Mammary epithelial cell (primary cell): ENCODE measurements at regions not wholly inside any gene's neighbourhood (a gene's known extent, or its start where the extent isn't known, plus 50 kb on each side); places are given as distances from the start of the nearest gene placed in this dataset.

ENCODE experiments used
- EZH2 ChIP-seq: IDR thresholded peaks from 2 replicates; pipeline ENCODE4 v1.6.1; 2012; ENCODE audit warnings: low read length, inconsistent platforms, borderline replicate concordance
- TF ChIP-seq, protein P1 (sequence below), 2 donors: IDR thresholded peaks in 1 of 2; conservative IDR thresholded peaks in 1 of 2; 2 replicates each; pipeline ENCODE4 v1.5.1; 2011 to 2012; ENCODE audit warnings: inconsistent platforms in 2 of 2, low read length in 2 of 2, mild to moderate bottlenecking in 2 of 2, control low read depth in 1 of 2, low read depth in 1 of 2; ENCODE audit not compliant: insufficient read depth in 1 of 2; ENCODE audit errors: extremely low read depth in 1 of 2

DNA sequence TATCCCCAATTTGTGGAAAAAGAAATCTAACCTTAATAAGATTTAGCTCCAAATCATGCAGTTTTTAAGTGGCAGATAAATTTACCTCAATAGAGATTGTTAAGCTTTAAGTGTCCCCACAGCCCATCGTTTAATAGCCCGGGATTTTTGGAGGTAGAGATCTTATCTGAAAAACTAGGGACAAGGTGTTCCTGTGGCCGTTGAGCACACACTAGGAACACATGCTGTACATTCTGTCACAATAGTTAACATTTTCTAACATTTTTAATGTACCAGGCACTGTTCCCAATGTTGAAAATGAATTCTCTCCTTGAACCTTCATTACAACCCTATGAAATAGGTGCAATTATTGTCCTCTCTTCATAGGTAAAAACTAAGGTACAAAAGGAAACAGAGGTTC lies 85.7 kb upstream of the PLD5 start:
- TF ChIP-seq, protein P1, sequence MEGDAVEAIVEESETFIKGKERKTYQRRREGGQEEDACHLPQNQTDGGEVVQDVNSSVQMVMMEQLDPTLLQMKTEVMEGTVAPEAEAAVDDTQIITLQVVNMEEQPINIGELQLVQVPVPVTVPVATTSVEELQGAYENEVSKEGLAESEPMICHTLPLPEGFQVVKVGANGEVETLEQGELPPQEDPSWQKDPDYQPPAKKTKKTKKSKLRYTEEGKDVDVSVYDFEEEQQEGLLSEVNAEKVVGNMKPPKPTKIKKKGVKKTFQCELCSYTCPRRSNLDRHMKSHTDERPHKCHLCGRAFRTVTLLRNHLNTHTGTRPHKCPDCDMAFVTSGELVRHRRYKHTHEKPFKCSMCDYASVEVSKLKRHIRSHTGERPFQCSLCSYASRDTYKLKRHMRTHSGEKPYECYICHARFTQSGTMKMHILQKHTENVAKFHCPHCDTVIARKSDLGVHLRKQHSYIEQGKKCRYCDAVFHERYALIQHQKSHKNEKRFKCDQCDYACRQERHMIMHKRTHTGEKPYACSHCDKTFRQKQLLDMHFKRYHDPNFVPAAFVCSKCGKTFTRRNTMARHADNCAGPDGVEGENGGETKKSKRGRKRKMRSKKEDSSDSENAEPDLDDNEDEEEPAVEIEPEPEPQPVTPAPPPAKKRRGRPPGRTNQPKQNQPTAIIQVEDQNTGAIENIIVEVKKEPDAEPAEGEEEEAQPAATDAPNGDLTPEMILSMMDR (conservative IDR thresholded peaks at IDR 0.05 in 1 of 2, IDR thresholded peaks at IDR 0.05 in 1 of 2; ENCODE audit: extremely low read depth in 1 of 2, insufficient read depth in 1 of 2, low read depth in 1 of 2, low read length in 2 of 2), result no peak
- TF ChIP-seq EZH2, result no peak
